Testis (tissue), 2 donors: ENCODE measurements at regions not wholly inside any gene's neighbourhood (a gene's known extent, or its start where the extent isn't known, plus 50 kb on each side); places are given as distances from the start of the nearest gene placed in this dataset.
"Not testable (repeated sequence)": the region's sequence is repeated elsewhere in the genome, so short reads cannot be mapped to it uniquely, and the experiment has no call there.

Experiments
- DNase-seq: peaks from one replicate; pipeline ENCODE4 v3.0.0-alpha.2; 2019
- H3K27ac ChIP-seq, 2 donors: fragments of 200-600 bp; sonication (generic); one replicate each; pipeline ENCODE4 v1.5.1; 2019
- H3K27me3 ChIP-seq: fragments of 200-600 bp; sonication (generic); one replicate; pipeline ENCODE4 v1.5.1; 2019
- H3K36me3 ChIP-seq: fragments of 200-600 bp; sonication (generic); one replicate; pipeline ENCODE4 v1.5.1; 2017; ENCODE audit warnings: low read depth; ENCODE audit errors: missing control alignments
- H3K4me1 ChIP-seq: fragments of 200-600 bp; sonication (generic); one replicate; pipeline ENCODE4 v1.5.1; 2019
- H3K4me3 ChIP-seq, 2 donors: fragments of 200-600 bp; sonication (generic); one replicate each; pipeline ENCODE4 v1.5.1; 2017 to 2019
- H3K9me3 ChIP-seq: fragments of 200-600 bp; sonication (generic); one replicate; pipeline ENCODE4 v1.5.1; 2017
- POLR2A ChIP-seq: fragments of 450-650 bp; IDR thresholded peaks from one replicate; pipeline ENCODE4 v1.6.1; 2017; ENCODE audit warnings: antibody characterized with exemption, mild to moderate bottlenecking, moderate library complexity
- WGBS, 2 donors: methylation state at CpG; one replicate each; pipeline ENCODE4 v1.1.5; 2018; 5-methylcytosine and 5-hydroxymethylcytosine counted together
- intact Hi-C: fragments of 100-400 bp; cut with DNase I; formaldehyde crosslinking; loops from one replicate; pipeline ENCODE4 v1.15.1; 2023; ENCODE audit warnings: low total_unique reads
- TF ChIP-seq, protein P1 (sequence below), 3 experiments: fragments of 450-650 bp in 2 of 3; fragments of 200-600 bp in 1 of 3; sonication (generic) in 1 of 3; IDR thresholded peaks; one replicate each; pipeline ENCODE4 v1.5.1; 2016 to 2019; ENCODE audit warnings: antibody characterized with exemption in 3 of 3, mild to moderate bottlenecking in 2 of 3, moderate library complexity in 1 of 3

DNA sequence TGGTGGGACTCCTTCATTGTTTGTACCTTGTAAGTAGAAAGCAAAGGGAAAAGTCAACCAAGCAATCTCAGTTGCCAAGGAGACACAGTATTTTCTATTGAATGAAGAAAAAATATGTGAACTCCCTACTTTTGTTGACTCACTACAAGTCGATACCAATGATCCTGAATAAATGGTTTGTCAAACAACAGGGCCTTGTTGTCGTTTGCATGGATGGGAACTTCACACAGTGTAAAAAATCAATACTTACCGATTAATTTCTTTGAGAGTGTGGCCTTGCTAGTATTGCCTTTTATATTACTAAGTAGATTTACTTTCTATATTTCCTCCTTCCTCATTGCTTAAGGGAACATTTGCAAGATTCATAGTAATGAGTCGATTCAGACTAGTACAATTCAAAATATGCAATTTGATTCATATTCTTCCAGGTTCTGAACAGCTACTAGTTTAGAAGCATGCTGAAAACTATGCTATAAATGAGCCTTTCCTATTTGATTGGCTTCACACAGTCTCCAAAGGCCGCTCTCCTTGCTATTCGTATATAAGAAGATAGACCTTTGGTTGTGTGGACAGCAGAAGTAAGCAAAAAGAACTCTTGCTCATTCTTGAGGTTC is 108.0 kb downstream of the ZNF330 start:
- no peaks in the 10 kb centered on the region for H3K36me3 ChIP-seq
- no peak for DNase-seq
- TF ChIP-seq, protein P1, sequence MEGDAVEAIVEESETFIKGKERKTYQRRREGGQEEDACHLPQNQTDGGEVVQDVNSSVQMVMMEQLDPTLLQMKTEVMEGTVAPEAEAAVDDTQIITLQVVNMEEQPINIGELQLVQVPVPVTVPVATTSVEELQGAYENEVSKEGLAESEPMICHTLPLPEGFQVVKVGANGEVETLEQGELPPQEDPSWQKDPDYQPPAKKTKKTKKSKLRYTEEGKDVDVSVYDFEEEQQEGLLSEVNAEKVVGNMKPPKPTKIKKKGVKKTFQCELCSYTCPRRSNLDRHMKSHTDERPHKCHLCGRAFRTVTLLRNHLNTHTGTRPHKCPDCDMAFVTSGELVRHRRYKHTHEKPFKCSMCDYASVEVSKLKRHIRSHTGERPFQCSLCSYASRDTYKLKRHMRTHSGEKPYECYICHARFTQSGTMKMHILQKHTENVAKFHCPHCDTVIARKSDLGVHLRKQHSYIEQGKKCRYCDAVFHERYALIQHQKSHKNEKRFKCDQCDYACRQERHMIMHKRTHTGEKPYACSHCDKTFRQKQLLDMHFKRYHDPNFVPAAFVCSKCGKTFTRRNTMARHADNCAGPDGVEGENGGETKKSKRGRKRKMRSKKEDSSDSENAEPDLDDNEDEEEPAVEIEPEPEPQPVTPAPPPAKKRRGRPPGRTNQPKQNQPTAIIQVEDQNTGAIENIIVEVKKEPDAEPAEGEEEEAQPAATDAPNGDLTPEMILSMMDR (IDR thresholded peaks at IDR 0.05), result no peak
- no peak for TF ChIP-seq POLR2A
- H3K27ac ChIP-seq, result no peak overlapping the region
- intact Hi-C loops, result no loop called here
- H3K9me3 ChIP-seq, result no peaks in the 10 kb centered on the region
- no peak overlapping the region for H3K4me3 ChIP-seq
- WGBS, 2 donors, result 91 to 93% methylated on average over 6 of the region's 6 CpGs
- H3K4me1 ChIP-seq, result no peaks in the 10 kb centered on the region
- no peaks in the 10 kb centered on the region for H3K27me3 ChIP-seq

GRCh38 chr4:141329174-141329569 is 108.5 kb downstream of the ZNF330 start:
- TF ChIP-seq POLR2A, result no peak
- TF ChIP-seq, protein P1 (IDR thresholded peaks at IDR 0.05), result no peak
- Histone ChIP-seq H3K4me3 (no peak overlapping the region), H3K36me3 (no peaks in the 10 kb centered on the region), H3K9me3 (no peaks in the 10 kb centered on the region), H3K27ac (no peak overlapping the region), H3K4me1 (no peaks in the 10 kb centered on the region), H3K27me3 (no peaks in the 10 kb centered on the region)
- no peak for DNase-seq
- 87 to 92% methylated on average over 3 of the region's 3 CpGs for WGBS, 2 donors
- intact Hi-C loops, result no loop called here

GRCh38 chr4:141330616-141331015 is 109.9 kb downstream of the ZNF330 start:
- no peaks in the 10 kb centered on the region for H3K36me3 ChIP-seq
- H3K4me1 ChIP-seq, result no peaks in the 10 kb centered on the region
- TF ChIP-seq, protein P1 (IDR thresholded peaks at IDR 0.05), result no peak
- DNase-seq, result no peak
- H3K27ac ChIP-seq, result no peak overlapping the region
- no peak overlapping the region for H3K4me3 ChIP-seq
- intact Hi-C loops, result no loop called here
- no peaks in the 10 kb centered on the region for H3K27me3 ChIP-seq
- H3K9me3 ChIP-seq, result no peaks in the 10 kb centered on the region
- 76 to 91% methylated on average over 1 of the region's 1 CpG for WGBS, 2 donors

DNA sequence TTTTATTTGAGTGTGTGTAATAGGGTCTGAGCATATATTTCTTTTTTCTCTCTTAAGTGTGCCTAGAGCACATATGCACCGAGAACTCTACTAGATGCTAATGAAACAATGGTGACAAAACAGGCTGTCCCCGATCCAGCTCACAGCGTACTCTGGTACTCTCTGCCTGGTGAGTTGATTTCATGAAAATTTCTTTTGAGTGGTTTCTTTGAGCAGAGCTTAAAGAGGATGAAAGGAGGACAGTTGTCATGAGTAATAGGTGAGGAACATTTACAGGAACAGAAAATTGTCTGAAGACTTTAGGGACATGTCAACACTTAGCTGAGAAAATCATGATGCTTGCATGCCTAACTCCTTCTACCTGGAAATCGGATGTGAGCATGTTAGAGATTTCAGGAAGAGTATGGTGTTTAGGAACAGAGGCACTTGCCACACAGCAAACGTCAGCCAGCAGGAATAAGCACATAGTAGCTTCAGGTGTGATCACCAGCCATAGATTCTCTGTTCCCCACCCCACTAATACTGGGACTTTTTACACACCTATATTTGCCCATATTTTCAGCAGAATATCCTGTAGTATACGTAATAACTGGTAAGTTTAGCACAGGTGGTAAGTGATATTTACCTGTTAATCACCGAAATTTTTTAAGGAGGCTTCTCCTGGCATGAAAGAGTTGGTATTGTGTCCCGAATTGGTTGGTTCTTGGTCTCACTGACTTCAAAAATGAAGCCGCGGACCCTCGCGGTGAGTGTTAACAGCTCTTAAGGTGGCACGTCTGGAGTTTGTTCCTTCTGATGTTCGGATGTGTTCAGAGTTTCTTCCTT is 111.1 kb downstream of the ZNF330 start:
- Histone ChIP-seq H3K4me1 (no peaks in the 10 kb centered on the region), H3K27ac (no peak overlapping the region), H3K27me3 (no peaks in the 10 kb centered on the region), H3K4me3 (peak overlapping the region; percentile 29 to 58), H3K9me3 (no peaks in the 10 kb centered on the region), H3K36me3 (no peaks in the 10 kb centered on the region)
- intact Hi-C loops, result no loop called here
- 70 to 80% methylated on average over 14 of the region's 14 CpGs for WGBS, 2 donors
- DNase-seq, result no peak
- no peak for TF ChIP-seq POLR2A
- TF ChIP-seq, protein P1 (IDR thresholded peaks at IDR 0.05), result no peak

DNA sequence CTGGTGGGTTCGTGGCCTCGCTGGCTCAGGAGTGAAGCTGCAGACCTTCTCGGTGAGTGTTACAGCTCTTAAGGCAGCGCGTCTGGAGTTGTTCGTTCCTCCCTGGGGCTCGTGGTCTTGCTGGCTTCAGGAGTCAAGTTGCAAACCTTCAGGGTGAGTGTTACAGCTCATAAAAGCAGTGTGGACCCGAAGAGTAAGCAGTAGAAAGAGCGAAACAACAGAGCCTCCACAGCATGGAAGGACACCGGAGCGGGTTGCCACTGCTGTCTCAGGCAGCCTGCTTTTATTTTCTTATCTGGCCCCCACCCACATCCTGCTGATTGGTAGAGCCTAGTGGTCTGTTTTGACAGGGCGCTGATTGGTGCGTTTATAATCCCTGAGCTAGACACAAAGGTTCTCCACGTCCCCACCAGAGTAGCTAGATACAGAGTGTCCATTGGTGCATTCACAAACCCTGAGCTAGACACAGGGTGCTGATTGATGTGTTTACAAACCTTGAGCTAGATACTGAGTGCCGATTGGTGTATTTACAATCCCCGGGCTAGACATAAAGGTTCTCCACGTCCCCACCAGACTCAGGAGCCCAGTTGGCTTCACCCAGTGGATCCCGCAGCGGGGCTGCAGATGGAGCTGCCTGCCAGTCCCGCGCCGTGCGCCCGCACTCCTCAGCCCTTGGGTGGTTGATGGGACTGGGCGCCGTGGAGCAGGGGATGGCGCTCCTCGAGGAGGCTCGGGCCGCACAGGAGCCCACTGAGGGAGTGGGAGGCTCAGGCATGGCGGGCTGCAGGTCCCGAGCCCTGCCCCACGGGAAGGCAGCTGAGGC is 111.9 kb downstream of the ZNF330 start:
- peak; percentile 84 for DNase-seq
- H3K36me3 ChIP-seq, intact Hi-C loops, H3K4me1 ChIP-seq, H3K27me3 ChIP-seq, H3K9me3 ChIP-seq: not testable (repeated sequence)
- WGBS, 2 donors, result 63 to 64% methylated on average over 15 to 30 of the region's 33 CpGs
- peak overlapping the region in 1 of 2 donors; percentile 39 for H3K27ac ChIP-seq
- peak overlapping the region; percentile 51 to 58 for H3K4me3 ChIP-seq

DNA sequence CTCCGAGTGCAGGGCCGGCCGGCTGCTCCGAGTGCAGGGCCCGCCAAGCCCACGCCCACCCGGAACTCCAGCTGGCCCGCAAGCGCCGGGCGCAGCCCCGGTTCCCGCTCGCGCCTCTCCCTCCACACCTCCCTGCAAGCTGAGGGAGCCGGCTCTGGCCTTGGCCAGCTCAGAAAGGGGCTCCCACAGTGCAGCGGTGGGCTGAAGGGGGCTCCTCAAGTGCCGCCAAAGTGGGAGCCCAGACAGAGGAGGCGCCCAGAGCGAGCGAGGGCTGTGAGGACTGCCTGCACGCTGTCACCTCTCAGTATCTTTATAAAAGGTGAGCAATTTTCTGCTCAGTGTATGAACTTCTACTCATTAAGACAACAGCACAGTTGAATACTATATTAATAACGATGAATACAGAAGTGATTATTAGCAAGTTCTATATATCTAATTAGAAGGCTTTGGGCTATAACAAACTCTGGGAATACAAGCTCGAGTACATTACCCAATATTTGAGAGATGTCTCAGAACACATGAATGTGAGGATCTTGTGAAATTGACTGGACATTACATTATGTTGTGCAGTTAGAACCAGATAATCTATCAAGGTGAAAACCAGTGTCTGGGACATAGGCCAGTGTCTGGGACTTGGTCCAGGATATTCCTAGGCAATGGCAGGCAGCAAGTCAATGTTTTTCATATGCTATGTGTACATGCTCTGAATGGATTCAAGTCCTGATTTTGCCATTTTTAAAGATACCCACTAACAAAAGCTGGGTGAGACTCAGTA is 112.9 kb downstream of the ZNF330 start:
- H3K27me3 ChIP-seq, H3K4me1 ChIP-seq, H3K9me3 ChIP-seq, intact Hi-C loops, H3K36me3 ChIP-seq: not testable (repeated sequence)
- 9 to 24% methylated on average over 7 to 16 of the region's 24 CpGs for WGBS, 2 donors
- H3K4me3 ChIP-seq, result peak overlapping the region; percentile 51 to 58
- peak overlapping the region in 1 of 2 donors; percentile 62 for H3K27ac ChIP-seq
- DNase-seq, result peak; percentile 22
